Lung (tissue), 11 donors: ENCODE measurements at regions not wholly inside any gene's neighbourhood (a gene's known extent, or its start where the extent isn't known, plus 50 kb on each side); places are given as distances from the start of the nearest gene placed in this dataset.
A peak's percentile ranks its signal among the peaks of the same experiment; 100 is the strongest.

Source experiments
- ATAC-seq: fragments of 200-7000 bp; cut with Tn5 transposase; one replicate; pipeline ENCODE4 v1.9.1; 2020; ENCODE audit warnings: moderate number of reproducible peaks; ENCODE audit not compliant: insufficient read depth, low FRiP score
- DNase-seq, 3 donors: peaks; one replicate each; pipeline ENCODE4 v3.0.0-alpha.2; 2013 to 2017
- H3K27ac ChIP-seq, 2 donors: one replicate each; pipeline ENCODE4 v1.5.1; 2013; ENCODE audit warnings: mild to moderate bottlenecking in 2 of 2, moderate library complexity in 2 of 2, control low read depth in 1 of 2, inconsistent platforms in 1 of 2, low read depth in 1 of 2, low read length in 1 of 2
- H3K27me3 ChIP-seq, 3 donors: one replicate each; pipeline ENCODE4 v1.5.1; 2013; ENCODE audit warnings: low read length in 2 of 3; ENCODE audit not compliant: control insufficient read depth in 3 of 3, insufficient read depth in 3 of 3
- H3K36me3 ChIP-seq, 4 donors: one replicate each; pipeline ENCODE4 v1.5.1; 2013; ENCODE audit warnings: low read length in 4 of 4, mild to moderate bottlenecking in 1 of 4, moderate library complexity in 1 of 4; ENCODE audit not compliant: control insufficient read depth in 4 of 4, insufficient read depth in 4 of 4
- H3K4me1 ChIP-seq, 5 donors: one replicate each; pipeline ENCODE4 v1.5.1; 2013; ENCODE audit warnings: low read length in 5 of 5, mild to moderate bottlenecking in 2 of 5, moderate library complexity in 1 of 5; ENCODE audit not compliant: control insufficient read depth in 5 of 5, insufficient read depth in 5 of 5
- H3K4me3 ChIP-seq: one replicate; pipeline ENCODE4 v1.5.1; 2013; ENCODE audit warnings: mild to moderate bottlenecking, control low read depth, moderate library complexity
- H3K9ac ChIP-seq, 2 donors: one replicate each; pipeline ENCODE4 v1.5.1; 2013; ENCODE audit warnings: low read length in 2 of 2, control low read depth in 1 of 2; ENCODE audit not compliant: insufficient read depth in 1 of 2
- H3K9me3 ChIP-seq, 4 donors: one replicate each; pipeline ENCODE4 v1.5.1; 2013; ENCODE audit warnings: low read length in 3 of 4, mild to moderate bottlenecking in 1 of 4, moderate library complexity in 1 of 4; ENCODE audit not compliant: control insufficient read depth in 4 of 4, insufficient read depth in 3 of 4
- CTCF ChIP-seq: IDR thresholded peaks from 2 replicates; pipeline ENCODE4 v1.5.1; 2012; ENCODE audit warnings: mild to moderate bottlenecking; ENCODE audit errors: control extremely low read depth, extremely low read depth
- WGBS, 2 donors: extraction: QIAGEN DNeasy Blood & Tissue Kit; methylation state at CpG; one replicate each; pipeline ENCODE4 v1.1.7; 2013; 5-methylcytosine and 5-hydroxymethylcytosine counted together
- donor health status: control.
- donor health status: control.
- donor health status: Bipolar disorder and iron deficiency.
- donor health status: healthy.
- donor health status: DM: yes; HTN: yes; CAD: no.

- H3K9me3 ChIP-seq, result no peaks in the 10 kb centered on the region
- H3K27ac ChIP-seq, result no peak overlapping the region
- peaks cover 0 to 12% (median 0%) of the 10 kb centered on the region in 5 donors for H3K4me1 ChIP-seq
- 80 to 86% methylated on average over 3 of the region's 3 CpGs for WGBS, 2 donors
- no peaks in the 10 kb centered on the region for H3K27me3 ChIP-seq
- TF ChIP-seq CTCF, result no peak
- DNase-seq, result peak in 1 of 3 donors; percentile 34
- no peak overlapping the region for H3K4me3 ChIP-seq
- no peaks in the 10 kb centered on the region for H3K36me3 ChIP-seq
- ATAC-seq, result no peak
- no peak overlapping the region for H3K9ac ChIP-seq
These were observed 147.3 kb downstream of the RDH14 start for GRCh38 chr2:18412980-18413675.

GRCh38 chr2:18411626-18412025 lies 148.8 kb downstream of the RDH14 start:
- Histone ChIP-seq H3K27me3 (no peaks in the 10 kb centered on the region), H3K27ac (no peak overlapping the region), H3K4me3 (no peak overlapping the region), H3K9ac (no peak overlapping the region), H3K4me1 (peaks cover 0 to 12% (median 0%) of the 10 kb centered on the region in 5 donors), H3K9me3 (no peaks in the 10 kb centered on the region), H3K36me3 (no peaks in the 10 kb centered on the region)
- no peak for TF ChIP-seq CTCF
- ATAC-seq (no peak), DNase-seq (no peak)
- 80 to 81% methylated on average over 1 of the region's 1 CpG for WGBS, 2 donors

- Histone ChIP-seq H3K9ac (no peak overlapping the region), H3K36me3 (no peaks in the 10 kb centered on the region), H3K27me3 (no peaks in the 10 kb centered on the region), H3K4me3 (no peak overlapping the region), H3K9me3 (no peaks in the 10 kb centered on the region), H3K27ac (no peak overlapping the region), H3K4me1 (peaks cover 0 to 17% (median 0%) of the 10 kb centered on the region in 5 donors)
- TF ChIP-seq CTCF, result no peak
- DNase-seq (no peak), ATAC-seq (no peak)
- WGBS, 2 donors, result 62 to 78% methylated on average over 1 of the region's 1 CpG
These were observed 149.9 kb downstream of the RDH14 start for GRCh38 chr2:18410543-18410942.

GRCh38 chr2:18408638-18409037 lies 151.8 kb downstream of the RDH14 start:
- Histone ChIP-seq H3K9me3 (no peaks in the 10 kb centered on the region), H3K4me3 (no peak overlapping the region), H3K4me1 (peaks cover 0 to 12% (median 3%) of the 10 kb centered on the region in 5 donors), H3K36me3 (no peaks in the 10 kb centered on the region), H3K9ac (no peak overlapping the region), H3K27me3 (no peaks in the 10 kb centered on the region), H3K27ac (no peak overlapping the region)
- 96 to 99% methylated on average over 2 of the region's 2 CpGs for WGBS, 2 donors
- ATAC-seq, result no peak
- no peak for TF ChIP-seq CTCF
- no peak for DNase-seq
